ENCODE measurements at regions not wholly inside any gene's neighbourhood (a gene's known extent, or its start where the extent isn't known, plus 50 kb on each side); places are given as distances from the start of the nearest gene placed in this dataset.

GRCh38 chr2:144628566-144628965 lies 108.6 kb upstream of the ZEB2 start:
- DNase-seq (ENCODE audit: low read depth, low spot score), result no peak
- Histone ChIP-seq H3K9me2 (ENCODE audit: insufficient read depth) (no peaks in the 10 kb centered on the region), H3K27ac (ENCODE audit: low read depth, low read length) (no peak overlapping the region), H3K36me3 (ENCODE audit: control insufficient read depth in 1 of 2, insufficient read depth in 2 of 2, low read length in 2 of 2) (no peaks in the 10 kb centered on the region), H3K4me3 (replicated peaks in 1 of 2; ENCODE audit: low read depth in 1 of 2, low read length in 2 of 2) (no peak overlapping the region), H3K4me1 (ENCODE audit: control insufficient read depth in 1 of 2, insufficient read depth in 2 of 2, low read length in 2 of 2) (no peaks in the 10 kb centered on the region), H3K4me2 (ENCODE audit: low read length) (no peak overlapping the region), H3K79me2 (ENCODE audit: insufficient read depth, low read length) (no peaks in the 10 kb centered on the region), H3K27me3 (ENCODE audit: insufficient read depth, low read length) (no peaks in the 10 kb centered on the region), H3K9me3 (ENCODE audit: control insufficient read depth in 1 of 2, insufficient read depth in 1 of 2, low read depth in 1 of 2, low read length in 2 of 2) (no peaks in the 10 kb centered on the region), H4K20me1 (ENCODE audit: insufficient read depth) (no peaks in the 10 kb centered on the region), H3K9ac (ENCODE audit: low read length) (no peak overlapping the region), H2AFZ (ENCODE audit: low read depth, low read length, poor library complexity, severe bottlenecking) (no peak overlapping the region)
- ChIA-PET RAD21 (ENCODE audit: low non-redundant PET in 1 of 2, low total read pairs in 2 of 2, uncharacterized antibody in 2 of 2, unreplicated experiment in 2 of 2) (no interaction called here), CTCF (no interaction called here), POLR2A (no interaction called here)
- TF ChIP-seq EZH2phosphoT487 (IDR thresholded peaks at IDR 0.05; ENCODE audit: borderline replicate concordance) (no peak), SIN3A (IDR thresholded peaks at IDR 0.05; ENCODE audit: low read depth) (no peak), ZNF274 (IDR thresholded peaks at IDR 0.05; ENCODE audit: low read depth, low read length) (no peak), ATF3 (IDR thresholded peaks at IDR 0.05) (no peak), CBX3 (IDR thresholded peaks at IDR 0.05; ENCODE audit: low read depth) (no peak), POLR2A (IDR thresholded peaks at IDR 0.05; ENCODE audit: borderline replicate concordance, extremely low read depth, insufficient read depth, insufficient read length) (no peak), POLR2AphosphoS5 (IDR thresholded peaks at IDR 0.05; ENCODE audit: low read depth, low read length) (no peak)
- ATAC-seq, result no peak
- intact Hi-C loops (cut with micrococcal nuclease), result no loop called here
- no TSS peak for BruUV-seq (replicated peaks)

DNA sequence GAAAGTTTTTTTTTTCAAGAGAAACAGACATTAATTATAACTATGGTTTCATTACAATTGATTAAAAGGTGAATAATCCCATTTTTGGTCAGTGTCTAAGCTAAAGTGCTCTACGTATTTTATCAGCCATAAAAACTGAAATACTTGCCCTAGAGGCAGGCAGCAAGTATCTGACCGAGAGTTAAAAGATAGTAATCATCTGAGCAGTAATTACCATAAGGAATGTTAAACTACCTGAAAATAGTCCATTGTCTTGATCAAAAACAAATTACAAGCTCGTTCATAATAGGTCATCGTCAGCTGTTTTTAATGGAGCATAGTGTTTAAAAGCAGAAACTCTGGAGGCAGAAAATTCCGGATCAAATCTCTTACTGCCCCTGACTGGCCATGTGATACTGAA lies 105.7 kb upstream of the ZEB2 start:
- DNase-seq (ENCODE audit: low read depth, low spot score), result no peak
- RAD21 ChIA-PET (ENCODE audit: low non-redundant PET in 1 of 2, low total read pairs in 2 of 2, uncharacterized antibody in 2 of 2, unreplicated experiment in 2 of 2), result no interaction called here
- ATAC-seq, result no peak
- no peaks in the 10 kb centered on the region for H3K9me3 ChIP-seq (ENCODE audit: control insufficient read depth in 1 of 2, insufficient read depth in 1 of 2, low read depth in 1 of 2, low read length in 2 of 2)
- H3K9me2 ChIP-seq (ENCODE audit: insufficient read depth), result no peaks in the 10 kb centered on the region
- no TSS peak for BruUV-seq (replicated peaks)
- no peak overlapping the region for H3K4me3 ChIP-seq (replicated peaks in 1 of 2; ENCODE audit: low read depth in 1 of 2, low read length in 2 of 2)
- no peak overlapping the region for H3K27ac ChIP-seq (ENCODE audit: low read depth, low read length)
- no peak overlapping the region for H3K4me2 ChIP-seq (ENCODE audit: low read length)
- POLR2A ChIA-PET, result interaction anchor here (0.7 kb wide), 1 partner anchor 29 kb away, joined by 4 read pairs; no protein-coding TSS in a partner anchor
- no peaks in the 10 kb centered on the region for H3K27me3 ChIP-seq (ENCODE audit: insufficient read depth, low read length)
- H4K20me1 ChIP-seq (ENCODE audit: insufficient read depth), result no peaks in the 10 kb centered on the region
- H3K4me1 ChIP-seq (ENCODE audit: control insufficient read depth in 1 of 2, insufficient read depth in 2 of 2, low read length in 2 of 2), result no peaks in the 10 kb centered on the region
- CTCF ChIA-PET, result no interaction called here
- intact Hi-C loops (cut with micrococcal nuclease), result no loop called here
- H3K9ac ChIP-seq (ENCODE audit: low read length), result no peak overlapping the region
- H3K79me2 ChIP-seq (ENCODE audit: insufficient read depth, low read length), result no peaks in the 10 kb centered on the region
- H3K36me3 ChIP-seq (ENCODE audit: control insufficient read depth in 1 of 2, insufficient read depth in 2 of 2, low read length in 2 of 2), result no peaks in the 10 kb centered on the region
- H2AFZ ChIP-seq (ENCODE audit: low read depth, low read length, poor library complexity, severe bottlenecking), result no peak overlapping the region
- TF ChIP-seq POLR2A (IDR thresholded peaks at IDR 0.05; ENCODE audit: borderline replicate concordance, extremely low read depth, insufficient read depth, insufficient read length), result no peak
- TF ChIP-seq ATF3 (IDR thresholded peaks at IDR 0.05), result no peak
- no peak for TF ChIP-seq POLR2AphosphoS5 (IDR thresholded peaks at IDR 0.05; ENCODE audit: low read depth, low read length)
- no peak for TF ChIP-seq REST (IDR thresholded peaks at IDR 0.05; ENCODE audit: low read depth)
- TF ChIP-seq SP1 (IDR thresholded peaks at IDR 0.05; ENCODE audit: low read depth), result no peak
- TF ChIP-seq EZH2phosphoT487 (IDR thresholded peaks at IDR 0.05; ENCODE audit: borderline replicate concordance), result no peak
- no peak for TF ChIP-seq ELF1 (IDR thresholded peaks at IDR 0.05; ENCODE audit: borderline replicate concordance, low read depth)
- no peak for TF ChIP-seq EZH2 (IDR thresholded peaks at IDR 0.05)
- no peak for TF ChIP-seq ZFX (IDR thresholded peaks at IDR 0.05)
- no peak for TF ChIP-seq YY1 (IDR thresholded peaks at IDR 0.05; ENCODE audit: extremely low read depth, insufficient replicate concordance, low read depth, low read length)
- no peak for TF ChIP-seq SIN3A (IDR thresholded peaks at IDR 0.05; ENCODE audit: low read depth)
- TF ChIP-seq CEBPB (IDR thresholded peaks at IDR 0.05; ENCODE audit: low read depth), result no peak
- TF ChIP-seq EGR1 (IDR thresholded peaks at IDR 0.05; ENCODE audit: low read depth), result no peak
- no peak for TF ChIP-seq JUND (IDR thresholded peaks at IDR 0.05)
- TF ChIP-seq SRF (IDR thresholded peaks at IDR 0.05; ENCODE audit: low read depth), result no peak
